ENCODE measurements at regions not wholly inside any gene's neighbourhood (a gene's known extent, or its start where the extent isn't known, plus 50 kb on each side); places are given as distances from the start of the nearest gene placed in this dataset.

- TF ChIP-seq CTCF (IDR thresholded peaks at IDR 0.05; ENCODE audit: control insufficient read depth, insufficient read depth, low read depth, low read length, missing control alignments), result no peak
- DNase-seq (ENCODE audit: low read depth), result no peak
- H3K4me3 ChIP-seq (ENCODE audit: control insufficient read depth, low read depth, low read length), result no peak overlapping the region
Observed at GRCh38 chr3:81164806-81165205, 596.6 kb downstream of the GBE1 start.

- DNase-seq (ENCODE audit: low read depth), result no peak
- no peak for TF ChIP-seq CTCF (IDR thresholded peaks at IDR 0.05; ENCODE audit: control insufficient read depth, insufficient read depth, low read depth, low read length, missing control alignments)
- no peak overlapping the region for H3K4me3 ChIP-seq (ENCODE audit: control insufficient read depth, low read depth, low read length)
Observed at GRCh38 chr3:81161851-81162250, 599.6 kb downstream of the GBE1 start.

GRCh38 chr3:81161100-81161499 is 600.3 kb downstream of the GBE1 start:
- DNase-seq (ENCODE audit: low read depth), result no peak
- H3K4me3 ChIP-seq (ENCODE audit: control insufficient read depth, low read depth, low read length), result no peak overlapping the region
- no peak for TF ChIP-seq CTCF (IDR thresholded peaks at IDR 0.05; ENCODE audit: control insufficient read depth, insufficient read depth, low read depth, low read length, missing control alignments)

GRCh38 chr3:81154611-81155143 is 606.8 kb downstream of the GBE1 start:
- DNase-seq (ENCODE audit: low read depth), result no peak
- no peak overlapping the region for H3K4me3 ChIP-seq (ENCODE audit: control insufficient read depth, low read depth, low read length)
- no peak for TF ChIP-seq CTCF (IDR thresholded peaks at IDR 0.05; ENCODE audit: control insufficient read depth, insufficient read depth, low read depth, low read length, missing control alignments)

- no peak for DNase-seq (ENCODE audit: low read depth)
- H3K4me3 ChIP-seq (ENCODE audit: control insufficient read depth, low read depth, low read length), result no peak overlapping the region
- no peak for TF ChIP-seq CTCF (IDR thresholded peaks at IDR 0.05; ENCODE audit: control insufficient read depth, insufficient read depth, low read depth, low read length, missing control alignments)
Observed at GRCh38 chr3:81152156-81152555, 609.3 kb downstream of the GBE1 start.

- no peak overlapping the region for H3K4me3 ChIP-seq (ENCODE audit: control insufficient read depth, low read depth, low read length)
- no peak for TF ChIP-seq CTCF (IDR thresholded peaks at IDR 0.05; ENCODE audit: control insufficient read depth, insufficient read depth, low read depth, low read length, missing control alignments)
- no peak for DNase-seq (ENCODE audit: low read depth)
Observed at GRCh38 chr3:81132995-81133394, 628.5 kb downstream of the GBE1 start.
